Activated B cell treated with CpG ODN at 0.5 μM for 24 hours (primary cell): ENCODE measurements at regions not wholly inside any gene's neighbourhood (a gene's known extent, or its start where the extent isn't known, plus 50 kb on each side); places are given as distances from the start of the nearest gene placed in this dataset.
A peak's percentile ranks its signal among the peaks of the same experiment; 100 is the strongest.

Experiments
- ATAC-seq: fragments of 200-7000 bp; cut with Tn5 transposase; one replicate; pipeline ENCODE4 v1.10.0; 2021; ENCODE audit warnings: low read depth, mild to moderate bottlenecking, moderate library complexity
- CTCF ChIA-PET: fragments of 350-600 bp; sonication (Branson Sonifier 250); formaldehyde crosslinking; loops from one replicate; lab custom pipeline; 2021; ENCODE audit warnings: antibody characterized with exemption; lab: Charles Lee
- POLR2A ChIA-PET: fragments of 350-600 bp; sonication (Branson Sonifier 250); formaldehyde crosslinking; loops from one replicate; lab custom pipeline; 2021; ENCODE audit warnings: antibody characterized with exemption; lab: Charles Lee
- DNase-seq: peaks from one replicate; pipeline ENCODE4 v3.0.0; 2022
- H3K27ac Mint-ChIP-seq: one replicate; pipeline ENCODE4 v1.8.0; 2020; ENCODE audit warnings: mixed read lengths
- H3K27me3 Mint-ChIP-seq: one replicate; pipeline ENCODE4 v1.8.0; 2021; ENCODE audit warnings: mixed read lengths
- H3K36me3 Mint-ChIP-seq: one replicate; pipeline ENCODE4 v1.8.0; 2021; ENCODE audit warnings: low read depth, mixed read lengths
- H3K4me1 Mint-ChIP-seq: one replicate; pipeline ENCODE4 v1.8.0; 2021; ENCODE audit warnings: mixed read lengths
- H3K4me3 Mint-ChIP-seq: one replicate; pipeline ENCODE4 v1.8.0; 2020; ENCODE audit warnings: mild to moderate bottlenecking, mixed read lengths
- H3K9me3 Mint-ChIP-seq: one replicate; pipeline ENCODE4 v1.8.0; 2020; ENCODE audit warnings: mixed read lengths
- CTCF ChIP-seq: fragments of 200-600 bp; IDR thresholded peaks from one replicate; pipeline ENCODE4 v1.8.0; 2022; ENCODE audit warnings: antibody characterized with exemption, mild to moderate bottlenecking
- intact Hi-C: fragments of 100-400 bp; cut with micrococcal nuclease; formaldehyde crosslinking; loops from one replicate; pipeline ENCODE4 v1.15.1; 2024

GRCh38 chr2:74777161-74777900 is 56.6 kb upstream of the HK2 start:
- Mint-ChIP-seq H3K9me3 (no peaks in the 10 kb centered on the region), H3K36me3 (no peaks in the 10 kb centered on the region), H3K4me3 (peak overlapping the region; percentile 11), H3K27ac (peak overlapping the region; percentile 7), H3K27me3 (no peaks in the 10 kb centered on the region), H3K4me1 (peaks cover 12% of the 10 kb centered on the region)
- POLR2A ChIA-PET = no interaction called here
- ATAC-seq (peak; percentile 37), DNase-seq (no peak)
- CTCF ChIA-PET = no interaction called here
- intact Hi-C loops = no loop called here
- TF ChIP-seq CTCF = no peak

DNA sequence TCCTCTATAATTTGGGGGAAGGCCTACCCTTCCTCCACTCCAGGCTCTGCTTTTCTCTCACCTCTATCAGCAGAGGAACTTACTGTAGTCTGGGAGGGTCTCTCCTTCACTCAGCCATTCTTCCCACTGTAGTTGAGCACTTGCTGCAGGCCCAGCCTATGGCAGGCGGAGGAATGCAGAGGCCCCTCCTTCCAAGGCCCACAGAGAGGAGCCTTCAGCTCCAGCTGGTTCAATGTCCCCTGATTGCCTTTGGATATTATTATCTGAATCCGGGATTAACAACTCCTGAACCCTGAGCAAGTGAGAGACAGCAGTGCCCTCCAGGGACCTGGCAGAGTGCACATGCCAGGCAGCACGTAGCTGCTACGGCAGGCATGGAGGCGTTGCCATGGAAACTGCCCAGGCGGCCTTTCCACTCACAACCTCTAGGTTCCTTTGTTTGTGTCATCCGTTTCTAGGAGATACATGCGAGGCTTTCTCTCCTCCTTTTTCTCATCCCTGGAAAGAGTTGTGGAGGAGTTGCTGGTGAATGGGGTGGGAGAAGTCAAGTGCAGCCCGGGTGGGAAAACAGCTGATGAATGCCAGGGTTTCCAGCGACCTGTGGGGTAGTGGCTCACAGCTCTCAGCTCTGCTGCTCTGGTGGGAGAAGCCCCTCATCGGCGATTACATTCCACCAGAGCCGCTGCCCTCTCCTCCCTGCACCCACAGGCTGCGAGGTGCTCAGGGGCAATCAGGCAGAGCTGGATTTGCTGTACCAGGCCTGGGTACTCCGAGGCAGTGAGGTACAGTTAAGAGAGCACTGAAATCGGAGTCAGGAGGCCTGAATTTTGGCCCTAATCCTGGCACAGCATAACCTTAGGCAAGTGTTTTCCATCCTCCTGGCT is 55.3 kb upstream of the HK2 start:
- Mint-ChIP-seq H3K4me1 (peaks cover 12% of the 10 kb centered on the region), H3K27ac (no peak overlapping the region), H3K9me3 (no peaks in the 10 kb centered on the region), H3K4me3 (no peak overlapping the region), H3K36me3 (no peaks in the 10 kb centered on the region), H3K27me3 (no peaks in the 10 kb centered on the region)
- ATAC-seq = no peak
- no peak for DNase-seq
- ChIA-PET POLR2A (no interaction called here), CTCF (no interaction called here)
- no peak for TF ChIP-seq CTCF
- intact Hi-C loops = no loop called here

- ChIA-PET POLR2A (no interaction called here), CTCF (no interaction called here)
- no peak for DNase-seq
- H3K27me3 Mint-ChIP-seq = no peaks in the 10 kb centered on the region
- intact Hi-C loops = no loop called here
- H3K4me3 Mint-ChIP-seq = no peak overlapping the region
- no peaks in the 10 kb centered on the region for H3K36me3 Mint-ChIP-seq
- no peak for ATAC-seq
- H3K9me3 Mint-ChIP-seq = no peaks in the 10 kb centered on the region
- TF ChIP-seq CTCF = no peak
- peaks cover 12% of the 10 kb centered on the region for H3K4me1 Mint-ChIP-seq
- no peak overlapping the region for H3K27ac Mint-ChIP-seq
Measured at GRCh38 chr2:74779265-74779558, 54.7 kb upstream of the HK2 start.

DNA sequence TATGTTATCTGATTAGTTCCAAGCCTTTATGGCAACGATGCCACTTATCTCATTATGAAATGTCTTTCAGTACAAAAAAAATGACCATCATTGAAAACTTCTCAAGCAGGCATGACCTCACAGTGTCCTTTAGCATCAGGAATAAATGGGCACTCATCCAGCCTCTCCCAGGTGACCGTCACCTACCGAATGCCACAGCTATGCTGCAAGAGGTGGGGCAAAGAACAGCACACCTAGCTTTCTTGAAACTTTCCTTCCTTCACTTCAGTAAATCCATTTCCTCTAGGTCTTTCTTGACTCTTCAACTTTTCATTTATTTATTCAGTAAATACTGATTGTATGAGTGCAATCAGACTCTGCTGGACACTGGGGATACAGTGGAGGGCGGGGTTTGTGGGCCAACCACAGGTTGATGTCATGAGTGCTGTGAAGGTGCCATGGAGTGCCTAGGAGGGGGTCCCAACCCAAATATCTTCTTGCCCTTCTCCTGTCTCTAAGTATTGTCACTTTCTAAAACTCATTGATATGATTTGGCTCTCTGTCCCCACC is 54.3 kb upstream of the HK2 start:
- Mint-ChIP-seq H3K4me1 (peaks cover 12% of the 10 kb centered on the region), H3K27ac (no peak overlapping the region), H3K27me3 (no peaks in the 10 kb centered on the region), H3K4me3 (no peak overlapping the region), H3K9me3 (no peaks in the 10 kb centered on the region), H3K36me3 (no peaks in the 10 kb centered on the region)
- ATAC-seq (no peak), DNase-seq (no peak)
- no peak for TF ChIP-seq CTCF
- ChIA-PET POLR2A (no interaction called here), CTCF (no interaction called here)
- intact Hi-C loops = no loop called here
